HepG2 (cell line): ENCODE measurements at regions not wholly inside any gene's neighbourhood (a gene's known extent, or its start where the extent isn't known, plus 50 kb on each side); places are given as distances from the start of the nearest gene placed in this dataset.

Experiments
- ATAC-seq: fragments of 200-7000 bp; cut with Tn5 transposase; 3 replicates; pipeline ENCODE4 v1.9.1; 2020; ENCODE audit warnings: mild to moderate bottlenecking, moderate library complexity
- BruUV-seq: library from RNA; stranded (reverse); fragments of 400-500 nt; replicated peaks from 2 replicates; lab custom pipeline; 2021; lab: Mats Ljungman, UMichigan
- CTCF ChIA-PET: fragments of 300-600 bp; formaldehyde crosslinking; extraction: SDS; loops from one replicate; lab custom pipeline; 2021; ENCODE audit warnings: low total read pairs, inconsistent platforms, low intra/inter-chr PET ratio; lab: Yijun Ruan, JAX
- POLR2A ChIA-PET: fragments of 350-600 bp; sonication (Branson Sonifier 250); formaldehyde crosslinking; loops from one replicate; lab custom pipeline; 2020; ENCODE audit warnings: antibody characterized with exemption, inconsistent platforms; lab: Yijun Ruan, JAX
- DNase-seq: peaks from one replicate; pipeline ENCODE4 v3.0.0-alpha.2; 2015; ENCODE audit warnings: low spot score
- FAIRE-seq: peaks from 3 replicates; lab custom pipeline; 2011; peaks lifted over from hg19 to GRCh38; lab: Jason Lieb, UNC
- H2AFZ ChIP-seq: one replicate; pipeline ENCODE4 v1.6.1; 2011; ENCODE audit warnings: low read length, inconsistent platforms
- H3K27ac ChIP-seq: fragments of 300-600 bp; 3 replicates; pipeline ENCODE4 v1.8.0; 2011; ENCODE audit warnings: mixed run types, mild to moderate bottlenecking, mixed read lengths, low read length, inconsistent platforms; ENCODE audit not compliant: insufficient read depth; ENCODE audit errors: extremely low read length
- H3K27me3 ChIP-seq, 2 experiments: fragments of 200-600 bp in 1 of 2; 2 replicates in 1 of 2; 3 replicates in 1 of 2; pipeline versions ENCODE4 v1.6.0 to v1.8.0; 2011; ENCODE audit warnings: low read length in 2 of 2, mild to moderate bottlenecking in 2 of 2, moderate library complexity in 2 of 2, inconsistent platforms in 1 of 2; ENCODE audit not compliant: insufficient read depth in 2 of 2, control insufficient read depth in 1 of 2
- H3K36me3 ChIP-seq, 2 experiments: fragments of 200-600 bp in 1 of 2; replicated peaks in 1 of 2; 2 replicates in 1 of 2; 3 replicates in 1 of 2; pipeline versions ENCODE4 v1.5.1 to v1.8.0; 2011; ENCODE audit warnings: low read length in 2 of 2, inconsistent platforms in 1 of 2; ENCODE audit not compliant: insufficient read depth in 2 of 2, control insufficient read depth in 1 of 2
- H3K4me1 ChIP-seq: 2 replicates; pipeline ENCODE4 v1.5.1; 2012; ENCODE audit warnings: low read length, inconsistent platforms; ENCODE audit not compliant: insufficient read depth
- H3K4me2 ChIP-seq: 2 replicates; pipeline ENCODE4 v1.6.0; 2011; ENCODE audit warnings: low read depth, low read length, inconsistent platforms
- H3K4me3 ChIP-seq, 3 experiments: fragments of 200-600 bp in 1 of 3; sonication (generic), shearing (Covaris generic) in 1 of 3; replicated peaks in 1 of 3; 2 replicates each; pipeline ENCODE4 v1.5.1; 2011 to 2016; ENCODE audit warnings: low read length in 3 of 3, inconsistent platforms in 2 of 3, low read depth in 2 of 3, mild to moderate bottlenecking in 2 of 3, control low read depth in 1 of 3, mixed read lengths in 1 of 3; ENCODE audit not compliant: insufficient read depth in 1 of 3
- H3K79me2 ChIP-seq: one replicate; pipeline ENCODE4 v1.6.1; 2011; ENCODE audit warnings: low read length, inconsistent platforms; ENCODE audit not compliant: insufficient read depth
- H3K9ac ChIP-seq: 2 replicates; pipeline ENCODE4 v1.6.0; 2011; ENCODE audit warnings: mild to moderate bottlenecking, low read depth, low read length, inconsistent platforms; ENCODE audit not compliant: insufficient read depth
- H3K9me3 ChIP-seq: 2 replicates; pipeline ENCODE4 v1.5.1; 2012; ENCODE audit warnings: mild to moderate bottlenecking, low read length
- H4K20me1 ChIP-seq: 2 replicates; pipeline ENCODE4 v1.6.0; 2011; ENCODE audit warnings: inconsistent platforms, mild to moderate bottlenecking, low read length, moderate library complexity; ENCODE audit not compliant: insufficient read depth
- FOSL1 ChIP-seq: sonication (generic); formaldehyde crosslinking; IDR thresholded peaks from 2 replicates; pipeline ENCODE4 v1.9.0; 2021; ENCODE audit warnings: missing genetic modification reagents, borderline replicate concordance
- HNRNPH1 ChIP-seq: fragments of 200-400 bp; formaldehyde crosslinking; optimal IDR thresholded peaks from 2 replicates; pipeline ENCODE3; 2017; ENCODE audit warnings: mild to moderate bottlenecking, low read depth, low read length
- IRF1 ChIP-seq: sonication (generic); formaldehyde crosslinking; IDR thresholded peaks from 2 replicates; pipeline ENCODE4 v1.4.0; 2020; ENCODE audit warnings: low read depth, mild to moderate bottlenecking, missing genetic modification reagents
- KLF6 ChIP-seq: IDR thresholded peaks from 2 replicates; pipeline ENCODE4 v1.8.0; 2016; ENCODE audit warnings: missing biosample characterization, missing genetic modification reagents
- MIER3 ChIP-seq: IDR thresholded peaks from 2 replicates; pipeline ENCODE4 v1.6.1; 2016; ENCODE audit warnings: missing compliant biosample characterization, borderline replicate concordance
- NFYB ChIP-seq: sonication (generic); formaldehyde crosslinking; IDR thresholded peaks from 2 replicates; pipeline ENCODE4 v1.4.0; 2020; ENCODE audit warnings: missing genetic modification reagents
- PCBP1 ChIP-seq: fragments of 200-400 bp; formaldehyde crosslinking; IDR thresholded peaks from 2 replicates; pipeline ENCODE4 v1.6.1; 2017; ENCODE audit warnings: mild to moderate bottlenecking, low read depth, low read length, borderline replicate concordance
- RBFOX2 ChIP-seq: fragments of 200-400 bp; formaldehyde crosslinking; IDR thresholded peaks from 2 replicates; pipeline ENCODE4 v1.6.1; 2017; ENCODE audit warnings: low read depth, mild to moderate bottlenecking, low read length
- SMC3 ChIP-seq: IDR thresholded peaks from 2 replicates; pipeline ENCODE4 v1.6.1; 2011; ENCODE audit warnings: low read length, improper control_type of control experiment
- ZBTB38 ChIP-seq: sonication (generic); formaldehyde crosslinking; IDR thresholded peaks from 2 replicates; pipeline ENCODE4 v1.5.1; 2020; ENCODE audit warnings: mild to moderate bottlenecking, missing genetic modification reagents
- ZBTB7B ChIP-seq: sonication (generic); formaldehyde crosslinking; IDR thresholded peaks from 2 replicates; pipeline ENCODE4 v1.4.0; 2020; ENCODE audit warnings: missing genetic modification reagents
- ZFP37 ChIP-seq: sonication (generic); formaldehyde crosslinking; IDR thresholded peaks from 2 replicates; pipeline ENCODE4 v1.4.0; 2020; ENCODE audit warnings: missing genetic modification reagents, borderline replicate concordance
- ZNF121 ChIP-seq: sonication (generic); formaldehyde crosslinking; IDR thresholded peaks from 2 replicates; pipeline ENCODE4 v1.5.0; 2020; ENCODE audit warnings: mild to moderate bottlenecking, missing genetic modification reagents
- ZNF496 ChIP-seq: sonication (generic); formaldehyde crosslinking; IDR thresholded peaks from 2 replicates; pipeline ENCODE4 v1.8.1; 2023; ENCODE audit warnings: mild to moderate bottlenecking, moderate library complexity, missing genetic modification reagents; ENCODE audit not compliant: insufficient replicate concordance
- ZNF672 ChIP-seq: sonication (generic); formaldehyde crosslinking; IDR thresholded peaks from 2 replicates; pipeline ENCODE4 v1.8.1; 2022; ENCODE audit warnings: missing genetic modification reagents
- ZNF724P ChIP-seq: sonication (generic); formaldehyde crosslinking; IDR thresholded peaks from 2 replicates; pipeline ENCODE4 v1.8.0; 2022; ENCODE audit warnings: missing genetic modification reagents, borderline replicate concordance
- ZNF773 ChIP-seq: sonication (generic); formaldehyde crosslinking; IDR thresholded peaks from 2 replicates; pipeline ENCODE4 v1.4.0; 2020; ENCODE audit warnings: missing genetic modification reagents, borderline replicate concordance
- WGBS: methylation state at CpG from one replicate; pipeline ENCODE4 v1.1.6; 2017; ENCODE audit warnings: low lambda C conversion rate; 5-methylcytosine and 5-hydroxymethylcytosine counted together
- in situ Hi-C: cut with HindIII; loops from 2 replicates; pipeline ENCODE4 v1.10.0; 2017; ENCODE audit warnings: low pct_unique_long_range_greater_than_20kb; ENCODE audit not compliant: extremely low pct_ligation_motif_present
- intact Hi-C: fragments of 100-400 bp; cut with micrococcal nuclease; formaldehyde crosslinking; loops from one replicate; pipeline ENCODE4 v1.10.0; 2022; ENCODE audit not compliant: unreplicated experiment
- TF ChIP-seq, protein P1 (sequence below): sonication (generic); formaldehyde crosslinking; conservative IDR thresholded peaks from 2 replicates; pipeline ENCODE4 v1.8.0; 2022; ENCODE audit warnings: mild to moderate bottlenecking, moderate library complexity, missing genetic modification reagents

GRCh38 chr20:50289581-50289980, 99.0 kb downstream of the CEBPB start:
- H2AFZ ChIP-seq, result no peak overlapping the region
- intact Hi-C loops, result no loop called here
- DNase-seq, result no peak
- FAIRE-seq, result no peak
- ChIA-PET CTCF (no interaction called here), POLR2A (no interaction called here)
- H3K79me2 ChIP-seq, result no peaks in the 10 kb centered on the region
- H3K9ac ChIP-seq, result no peak overlapping the region
- BruUV-seq, result no TSS peak
- in situ Hi-C loops, result no loop called here
- H3K27me3 ChIP-seq, result no peaks in the 10 kb centered on the region
- WGBS, result 87% methylated on average over 10 of the region's 10 CpGs
- no peaks in the 10 kb centered on the region for H3K36me3 ChIP-seq
- no peak overlapping the region for H3K4me2 ChIP-seq
- H4K20me1 ChIP-seq, result no peaks in the 10 kb centered on the region
- TF ChIP-seq KLF6 (CRISPR knock-in tag) (no peak), ZBTB38 (CRISPR knock-in tag) (0 out of 2 replicates have a peak, but pooled peaks have one; percentile 40)
- H3K4me3 ChIP-seq, result no peak overlapping the region
- peaks cover 64% of the 10 kb centered on the region for H3K4me1 ChIP-seq
- no peaks in the 10 kb centered on the region for H3K9me3 ChIP-seq
- H3K27ac ChIP-seq, result no peak overlapping the region
- no peak for ATAC-seq

DNA sequence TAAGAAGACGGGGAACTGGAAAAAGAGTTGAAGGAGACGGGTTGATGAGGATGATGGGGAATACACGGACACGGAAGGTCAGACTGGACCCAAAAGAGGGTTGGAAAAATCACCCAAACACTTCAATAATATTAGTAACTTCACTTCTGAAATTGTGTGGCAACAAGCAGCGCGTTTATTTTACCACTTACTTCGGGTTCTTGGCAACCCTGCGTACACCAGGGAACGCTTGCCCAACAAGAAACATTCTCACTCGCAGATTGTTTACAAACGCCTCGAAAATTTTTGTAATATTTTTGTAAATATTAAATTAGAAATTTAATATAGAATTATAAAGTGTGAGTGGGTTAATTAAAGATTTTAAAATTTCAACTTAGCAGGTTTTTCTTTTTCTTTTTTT, 99.5 kb downstream of the CEBPB start:
- FAIRE-seq, result no peak
- Histone ChIP-seq H3K9me3 (no peaks in the 10 kb centered on the region), H3K4me2 (no peak overlapping the region), H3K9ac (no peak overlapping the region), H3K4me1 (peaks cover 64% of the 10 kb centered on the region), H3K27ac (no peak overlapping the region), H3K36me3 (no peaks in the 10 kb centered on the region), H2AFZ (no peak overlapping the region), H3K4me3 (no peak overlapping the region), H3K27me3 (no peaks in the 10 kb centered on the region), H3K79me2 (no peaks in the 10 kb centered on the region), H4K20me1 (no peaks in the 10 kb centered on the region)
- intact Hi-C loops (loop anchor here (5.0 kb wide), 1 partner anchor 42 kb away; no protein-coding TSS in a partner anchor), in situ Hi-C loops (loop anchor here (5.0 kb wide), 1 partner anchor 112 kb away; no protein-coding TSS in a partner anchor)
- WGBS, result 92% methylated on average over 12 of the region's 12 CpGs
- ChIA-PET CTCF (no interaction called here), POLR2A (interaction anchor here (1.7 to 7.8 kb wide), 2 partner anchors 16 to 100 kb away, joined by 3 to 178 read pairs; partner anchors contain the start of gene CEBPB)
- ATAC-seq, result no peak
- TF ChIP-seq ZBTB7B (CRISPR knock-in tag) (no peak), FOSL1 (CRISPR knock-in tag) (no peak), ZNF496 (CRISPR knock-in tag) (no peak), NFYB (CRISPR knock-in tag) (no peak), RBFOX2 (no peak), ZNF724P (CRISPR knock-in tag) (no peak), PCBP1 (no peak), ZNF773 (CRISPR knock-in tag) (no peak), ZNF672 (CRISPR knock-in tag) (no peak), HNRNPH1 (no peak), MIER3 (CRISPR knock-in tag) (no peak), IRF1 (no peak), ZFP37 (CRISPR knock-in tag) (no peak), SMC3 (no peak), ZBTB38 (CRISPR knock-in tag) (no peak), ZNF121 (CRISPR knock-in tag) (no peak)
- TF ChIP-seq, protein P1, sequence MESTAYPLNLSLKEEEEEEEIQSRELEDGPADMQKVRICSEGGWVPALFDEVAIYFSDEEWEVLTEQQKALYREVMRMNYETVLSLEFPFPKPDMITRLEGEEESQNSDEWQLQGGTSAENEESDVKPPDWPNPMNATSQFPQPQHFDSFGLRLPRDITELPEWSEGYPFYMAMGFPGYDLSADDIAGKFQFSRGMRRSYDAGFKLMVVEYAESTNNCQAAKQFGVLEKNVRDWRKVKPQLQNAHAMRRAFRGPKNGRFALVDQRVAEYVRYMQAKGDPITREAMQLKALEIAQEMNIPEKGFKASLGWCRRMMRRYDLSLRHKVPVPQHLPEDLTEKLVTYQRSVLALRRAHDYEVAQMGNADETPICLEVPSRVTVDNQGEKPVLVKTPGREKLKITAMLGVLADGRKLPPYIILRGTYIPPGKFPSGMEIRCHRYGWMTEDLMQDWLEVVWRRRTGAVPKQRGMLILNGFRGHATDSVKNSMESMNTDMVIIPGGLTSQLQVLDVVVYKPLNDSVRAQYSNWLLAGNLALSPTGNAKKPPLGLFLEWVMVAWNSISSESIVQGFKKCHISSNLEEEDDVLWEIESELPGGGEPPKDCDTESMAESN (CRISPR knock-in tag), result no peak
- no TSS peak for BruUV-seq
- no peak for DNase-seq
